BLaER1 (cell line): ENCODE measurements at regions not wholly inside any gene's neighbourhood (a gene's known extent, or its start where the extent isn't known, plus 50 kb on each side); places are given as distances from the start of the nearest gene placed in this dataset.

Source experiments
- H3K27ac ChIP-seq: shearing (Covaris generic); formaldehyde crosslinking; 2 replicates; pipeline ENCODE4 v1.8.1; 2022
- H3K27me3 ChIP-seq: shearing (Covaris generic); formaldehyde crosslinking; 2 replicates; pipeline ENCODE4 v1.8.1; 2022
- H3K36me3 ChIP-seq: shearing (Covaris generic); formaldehyde crosslinking; 2 replicates; pipeline ENCODE4 v1.8.1; 2022
- H3K4me1 ChIP-seq: shearing (Covaris generic); formaldehyde crosslinking; 2 replicates; pipeline ENCODE4 v1.8.1; 2022
- H3K4me2 ChIP-seq: shearing (Covaris generic); formaldehyde crosslinking; 2 replicates; pipeline ENCODE4 v1.8.1; 2022
- H3K4me3 ChIP-seq: shearing (Covaris generic); formaldehyde crosslinking; 2 replicates; pipeline ENCODE4 v1.8.1; 2022
- H3K9ac ChIP-seq: shearing (Covaris generic); formaldehyde crosslinking; 2 replicates; pipeline ENCODE4 v1.8.1; 2022
- H3K9me3 ChIP-seq: shearing (Covaris generic); formaldehyde crosslinking; 2 replicates; pipeline ENCODE4 v1.8.1; 2022
- H4K20me1 ChIP-seq: shearing (Covaris generic); formaldehyde crosslinking; 2 replicates; pipeline ENCODE4 v1.8.1; 2022
- Cebpa-rat ChIP-seq: shearing (Covaris generic); IDR thresholded peaks from 2 replicates; pipeline ENCODE4 v1.8.1; 2022

GRCh38 chr1:115496904-115497527 lies 144.8 kb upstream of the VANGL1 start:
- Histone ChIP-seq H3K9me3 (no peaks in the 10 kb centered on the region), H3K4me3 (no peak overlapping the region), H3K4me2 (no peak overlapping the region), H4K20me1 (no peaks in the 10 kb centered on the region), H3K27ac (no peak overlapping the region), H3K36me3 (no peaks in the 10 kb centered on the region), H3K4me1 (peaks cover 36% of the 10 kb centered on the region), H3K27me3 (no peaks in the 10 kb centered on the region), H3K9ac (no peak overlapping the region)
- no peak for TF ChIP-seq Cebpa-rat

- no peaks in the 10 kb centered on the region for H4K20me1 ChIP-seq
- no peak for TF ChIP-seq Cebpa-rat
- H3K4me1 ChIP-seq = peaks cover 22% of the 10 kb centered on the region
- H3K4me2 ChIP-seq = no peak overlapping the region
- H3K27me3 ChIP-seq = no peaks in the 10 kb centered on the region
- no peaks in the 10 kb centered on the region for H3K9me3 ChIP-seq
- H3K9ac ChIP-seq = no peak overlapping the region
- no peak overlapping the region for H3K27ac ChIP-seq
- no peak overlapping the region for H3K4me3 ChIP-seq
- no peaks in the 10 kb centered on the region for H3K36me3 ChIP-seq
These were observed 146.1 kb upstream of the VANGL1 start for GRCh38 chr1:115495625-115496024.

GRCh38 chr1:115495111-115495510 lies 146.7 kb upstream of the VANGL1 start:
- no peak for TF ChIP-seq Cebpa-rat
- Histone ChIP-seq H3K4me3 (no peak overlapping the region), H3K4me2 (no peak overlapping the region), H3K9me3 (no peaks in the 10 kb centered on the region), H3K4me1 (peaks cover 17% of the 10 kb centered on the region), H3K27me3 (no peaks in the 10 kb centered on the region), H3K27ac (no peak overlapping the region), H3K9ac (no peak overlapping the region), H4K20me1 (no peaks in the 10 kb centered on the region), H3K36me3 (no peaks in the 10 kb centered on the region)

GRCh38 chr1:115493834-115494233 lies 147.9 kb upstream of the VANGL1 start:
- H4K20me1 ChIP-seq = no peaks in the 10 kb centered on the region
- TF ChIP-seq Cebpa-rat = no peak
- H3K9me3 ChIP-seq = no peaks in the 10 kb centered on the region
- no peaks in the 10 kb centered on the region for H3K36me3 ChIP-seq
- H3K4me1 ChIP-seq = peaks cover 12% of the 10 kb centered on the region
- no peaks in the 10 kb centered on the region for H3K27me3 ChIP-seq
- H3K4me2 ChIP-seq = no peak overlapping the region
- no peak overlapping the region for H3K9ac ChIP-seq
- H3K4me3 ChIP-seq = no peak overlapping the region
- no peak overlapping the region for H3K27ac ChIP-seq

- no peak overlapping the region for H3K9ac ChIP-seq
- no peaks in the 10 kb centered on the region for H3K9me3 ChIP-seq
- TF ChIP-seq Cebpa-rat = no peak
- H3K36me3 ChIP-seq = no peaks in the 10 kb centered on the region
- no peaks in the 10 kb centered on the region for H4K20me1 ChIP-seq
- H3K4me3 ChIP-seq = no peak overlapping the region
- peaks cover 12% of the 10 kb centered on the region for H3K4me1 ChIP-seq
- no peak overlapping the region for H3K27ac ChIP-seq
- no peak overlapping the region for H3K4me2 ChIP-seq
- H3K27me3 ChIP-seq = no peaks in the 10 kb centered on the region
These were observed 148.9 kb upstream of the VANGL1 start for GRCh38 chr1:115492880-115493279.

- Histone ChIP-seq H3K4me3 (no peak overlapping the region), H3K4me2 (no peak overlapping the region), H3K9ac (no peak overlapping the region), H4K20me1 (no peaks in the 10 kb centered on the region), H3K4me1 (peaks cover 12% of the 10 kb centered on the region), H3K9me3 (no peaks in the 10 kb centered on the region), H3K27ac (no peak overlapping the region), H3K27me3 (no peaks in the 10 kb centered on the region), H3K36me3 (no peaks in the 10 kb centered on the region)
- no peak for TF ChIP-seq Cebpa-rat
These were observed 149.7 kb upstream of the VANGL1 start for GRCh38 chr1:115492019-115492595.

DNA sequence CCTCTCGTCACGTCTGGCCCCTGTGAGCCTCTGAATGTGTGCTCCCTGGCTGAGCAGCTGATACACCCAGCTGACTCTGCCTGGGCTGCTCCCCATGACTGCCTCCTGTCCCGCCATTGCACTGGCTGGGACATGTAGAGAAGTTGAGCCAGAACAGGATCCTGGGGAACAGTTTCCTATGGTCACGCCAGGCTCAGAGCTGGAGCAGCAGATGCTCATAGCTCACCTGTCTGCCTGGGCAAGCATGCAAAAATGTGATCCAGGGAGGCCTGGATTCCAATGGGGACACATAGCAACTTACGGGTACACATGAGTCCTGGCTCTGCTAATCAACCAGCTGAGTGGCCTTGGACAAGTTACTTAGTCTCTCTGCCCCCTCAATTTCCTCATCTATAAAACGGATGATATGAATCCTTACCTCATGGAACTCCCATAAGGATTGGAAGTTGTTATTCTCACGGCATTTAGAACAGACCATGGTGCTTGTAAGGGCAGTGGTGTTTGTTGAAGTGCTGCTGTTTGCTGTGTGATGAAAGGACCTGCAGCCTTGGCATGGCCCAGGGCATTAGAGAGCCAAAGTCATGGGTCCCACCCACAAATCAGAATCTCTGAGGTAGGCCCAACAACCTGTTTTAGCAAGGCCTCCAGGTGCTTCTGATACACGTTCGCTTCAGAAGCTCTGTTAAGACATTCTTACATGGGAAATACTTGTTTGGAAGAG lies 150.3 kb upstream of the VANGL1 start:
- Histone ChIP-seq H4K20me1 (no peaks in the 10 kb centered on the region), H3K9me3 (no peaks in the 10 kb centered on the region), H3K4me1 (peaks cover 12% of the 10 kb centered on the region), H3K4me3 (no peak overlapping the region), H3K27ac (no peak overlapping the region), H3K4me2 (no peak overlapping the region), H3K9ac (no peak overlapping the region), H3K36me3 (no peaks in the 10 kb centered on the region), H3K27me3 (no peaks in the 10 kb centered on the region)
- TF ChIP-seq Cebpa-rat = no peak

- no peaks in the 10 kb centered on the region for H4K20me1 ChIP-seq
- TF ChIP-seq Cebpa-rat = no peak
- H3K4me1 ChIP-seq = peaks cover 15% of the 10 kb centered on the region
- no peak overlapping the region for H3K4me2 ChIP-seq
- no peaks in the 10 kb centered on the region for H3K36me3 ChIP-seq
- H3K9me3 ChIP-seq = no peaks in the 10 kb centered on the region
- H3K27ac ChIP-seq = no peak overlapping the region
- no peak overlapping the region for H3K9ac ChIP-seq
- H3K4me3 ChIP-seq = no peak overlapping the region
- no peaks in the 10 kb centered on the region for H3K27me3 ChIP-seq
These were observed 141.0 kb upstream of the NGF start for GRCh38 chr1:115479055-115479482.

GRCh38 chr1:115477071-115477470 lies 139.0 kb upstream of the NGF start:
- Histone ChIP-seq H3K4me3 (no peak overlapping the region), H3K9me3 (no peaks in the 10 kb centered on the region), H3K4me1 (peaks cover 15% of the 10 kb centered on the region), H3K27ac (no peak overlapping the region), H4K20me1 (no peaks in the 10 kb centered on the region), H3K9ac (no peak overlapping the region), H3K36me3 (no peaks in the 10 kb centered on the region), H3K27me3 (no peaks in the 10 kb centered on the region), H3K4me2 (no peak overlapping the region)
- TF ChIP-seq Cebpa-rat = no peak

GRCh38 chr1:115476616-115477015 lies 138.6 kb upstream of the NGF start:
- peaks cover 15% of the 10 kb centered on the region for H3K4me1 ChIP-seq
- H3K4me3 ChIP-seq = no peak overlapping the region
- TF ChIP-seq Cebpa-rat = no peak
- H3K27ac ChIP-seq = no peak overlapping the region
- no peaks in the 10 kb centered on the region for H3K9me3 ChIP-seq
- H3K9ac ChIP-seq = no peak overlapping the region
- no peak overlapping the region for H3K4me2 ChIP-seq
- no peaks in the 10 kb centered on the region for H3K27me3 ChIP-seq
- H3K36me3 ChIP-seq = no peaks in the 10 kb centered on the region
- no peaks in the 10 kb centered on the region for H4K20me1 ChIP-seq
